ENCODE measurements at regions not wholly inside any gene's neighbourhood (a gene's known extent, or its start where the extent isn't known, plus 50 kb on each side); places are given as distances from the start of the nearest gene placed in this dataset.

DNA sequence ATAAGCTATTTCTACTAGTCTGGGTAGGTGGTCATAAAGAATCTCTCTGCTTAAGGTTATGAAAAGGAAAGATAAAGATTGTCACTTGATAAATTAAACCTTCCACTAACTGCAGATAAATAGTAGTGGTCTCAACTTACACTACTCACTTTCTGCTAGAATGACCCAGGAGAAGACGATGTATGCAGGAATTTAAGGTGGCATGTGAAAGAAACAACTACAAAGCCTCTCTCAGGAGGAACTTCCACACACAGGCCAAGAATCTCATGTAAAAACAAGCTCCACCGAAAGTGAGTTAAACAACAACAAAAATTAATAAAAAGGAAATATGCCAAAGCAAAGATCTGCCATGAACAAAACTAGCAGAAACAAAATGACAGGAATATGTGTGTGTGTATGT lies 165.4 kb downstream of the CDC14C start:
- BruUV-seq (replicated peaks), result no TSS peak
- Histone ChIP-seq H3K4me1 (replicated peaks; ENCODE audit: insufficient read depth) (no peaks in the 10 kb centered on the region), H3K27ac (no peak overlapping the region)

DNA sequence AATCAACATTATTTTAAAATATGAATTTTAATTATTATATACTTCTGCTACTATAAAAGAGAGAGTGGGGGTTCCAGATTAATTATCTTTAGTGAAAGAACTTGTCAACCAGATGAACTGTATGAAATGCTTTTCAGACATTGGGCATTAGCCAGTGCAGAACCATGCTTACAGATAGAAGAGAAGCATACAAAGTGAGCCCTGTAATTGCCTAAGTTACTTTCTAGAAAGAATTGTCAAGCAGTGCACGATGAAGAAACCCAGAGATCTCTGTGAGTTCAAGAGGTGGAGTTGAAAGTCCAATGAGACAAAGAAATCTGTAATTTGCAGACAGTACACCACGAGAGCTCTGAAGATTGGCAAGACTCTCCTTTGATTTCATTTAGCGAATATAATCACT lies 166.7 kb downstream of the CDC14C start:
- H3K9me2 ChIP-seq (ENCODE audit: insufficient read depth), result no peaks in the 10 kb centered on the region
- TF ChIP-seq, protein P1, sequence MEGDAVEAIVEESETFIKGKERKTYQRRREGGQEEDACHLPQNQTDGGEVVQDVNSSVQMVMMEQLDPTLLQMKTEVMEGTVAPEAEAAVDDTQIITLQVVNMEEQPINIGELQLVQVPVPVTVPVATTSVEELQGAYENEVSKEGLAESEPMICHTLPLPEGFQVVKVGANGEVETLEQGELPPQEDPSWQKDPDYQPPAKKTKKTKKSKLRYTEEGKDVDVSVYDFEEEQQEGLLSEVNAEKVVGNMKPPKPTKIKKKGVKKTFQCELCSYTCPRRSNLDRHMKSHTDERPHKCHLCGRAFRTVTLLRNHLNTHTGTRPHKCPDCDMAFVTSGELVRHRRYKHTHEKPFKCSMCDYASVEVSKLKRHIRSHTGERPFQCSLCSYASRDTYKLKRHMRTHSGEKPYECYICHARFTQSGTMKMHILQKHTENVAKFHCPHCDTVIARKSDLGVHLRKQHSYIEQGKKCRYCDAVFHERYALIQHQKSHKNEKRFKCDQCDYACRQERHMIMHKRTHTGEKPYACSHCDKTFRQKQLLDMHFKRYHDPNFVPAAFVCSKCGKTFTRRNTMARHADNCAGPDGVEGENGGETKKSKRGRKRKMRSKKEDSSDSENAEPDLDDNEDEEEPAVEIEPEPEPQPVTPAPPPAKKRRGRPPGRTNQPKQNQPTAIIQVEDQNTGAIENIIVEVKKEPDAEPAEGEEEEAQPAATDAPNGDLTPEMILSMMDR (conservative IDR thresholded peaks at IDR 0.05), result no peak
- no peak for TF ChIP-seq EZH2 (IDR thresholded peaks at IDR 0.05; ENCODE audit: low read depth)
- no peak for DNase-seq
- no peaks in the 10 kb centered on the region for H3K9me3 ChIP-seq (ENCODE audit: insufficient read depth, low read depth)
- H3K27me3 ChIP-seq (ENCODE audit: insufficient read depth, low read depth), result no peaks in the 10 kb centered on the region
- H3K4me1 ChIP-seq (replicated peaks; ENCODE audit: insufficient read depth), result no peaks in the 10 kb centered on the region
- no peak overlapping the region for H3K4me3 ChIP-seq
- no peaks in the 10 kb centered on the region for H3K79me2 ChIP-seq (ENCODE audit: low read depth)
- no peak overlapping the region for H2AFZ ChIP-seq
- ChIA-PET POLR2A (ENCODE audit: unreplicated experiment) (no interaction called here), CTCF (no interaction called here)
- no peaks in the 10 kb centered on the region for H4K20me1 ChIP-seq (ENCODE audit: insufficient read depth)
- BruUV-seq (replicated peaks), result no TSS peak
- no peak overlapping the region for H3K4me2 ChIP-seq
- H3F3A ChIP-seq (ENCODE audit: insufficient read depth, low read depth), result no peaks in the 10 kb centered on the region
- H3K27ac ChIP-seq, result no peak overlapping the region
- intact Hi-C loops (cut with micrococcal nuclease; ENCODE audit: unreplicated experiment), result no loop called here
- no peaks in the 10 kb centered on the region for H3K36me3 ChIP-seq (ENCODE audit: low read depth)

More for the DNA sequence above, 165.4 kb downstream of the CDC14C start:
- H3F3A ChIP-seq (ENCODE audit: insufficient read depth, low read depth), result no peaks in the 10 kb centered on the region
- H3K27me3 ChIP-seq (ENCODE audit: insufficient read depth, low read depth), result no peaks in the 10 kb centered on the region
- no peak overlapping the region for H2AFZ ChIP-seq
- POLR2A ChIA-PET (ENCODE audit: unreplicated experiment), result no interaction called here
- intact Hi-C loops (cut with micrococcal nuclease; ENCODE audit: unreplicated experiment), result no loop called here
- CTCF ChIA-PET, result no interaction called here
- H3K36me3 ChIP-seq (ENCODE audit: low read depth), result no peaks in the 10 kb centered on the region
- H3K9me3 ChIP-seq (ENCODE audit: insufficient read depth, low read depth), result no peaks in the 10 kb centered on the region
- H4K20me1 ChIP-seq (ENCODE audit: insufficient read depth), result no peaks in the 10 kb centered on the region
- DNase-seq, result no peak
- no peak overlapping the region for H3K4me2 ChIP-seq
- H3K9me2 ChIP-seq (ENCODE audit: insufficient read depth), result no peaks in the 10 kb centered on the region
- H3K4me3 ChIP-seq, result no peak overlapping the region
- H3K79me2 ChIP-seq (ENCODE audit: low read depth), result no peaks in the 10 kb centered on the region
- TF ChIP-seq EZH2 (IDR thresholded peaks at IDR 0.05; ENCODE audit: low read depth), result no peak
- TF ChIP-seq, protein P1 (conservative IDR thresholded peaks at IDR 0.05), result no peak

DNA sequence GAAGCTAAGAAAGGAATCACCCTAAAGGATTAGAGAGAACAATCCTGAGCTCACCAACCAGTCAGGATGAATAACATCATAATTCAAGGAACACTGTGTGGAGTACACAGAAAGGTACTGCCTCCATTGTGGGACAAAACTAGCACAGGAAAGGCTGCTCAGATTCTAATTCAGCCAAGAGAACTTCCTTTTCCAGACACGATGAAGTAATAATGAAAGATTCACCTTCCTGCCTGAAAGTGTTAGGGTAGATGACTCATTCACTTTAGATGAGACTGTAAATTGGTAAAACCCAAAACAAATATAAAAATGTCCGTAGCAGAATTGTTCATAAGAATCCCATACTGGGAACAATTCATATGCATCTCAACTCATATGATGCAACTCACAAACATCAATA lies 167.2 kb downstream of the CDC14C start:
- Histone ChIP-seq H3K4me1 (replicated peaks; ENCODE audit: insufficient read depth) (no peaks in the 10 kb centered on the region), H3K27ac (no peak overlapping the region), H3K27me3 (ENCODE audit: insufficient read depth, low read depth) (no peaks in the 10 kb centered on the region), H3K36me3 (ENCODE audit: low read depth) (no peaks in the 10 kb centered on the region), H3K79me2 (ENCODE audit: low read depth) (no peaks in the 10 kb centered on the region), H2AFZ (no peak overlapping the region), H3K9me2 (ENCODE audit: insufficient read depth) (no peaks in the 10 kb centered on the region), H3K9me3 (ENCODE audit: insufficient read depth, low read depth) (no peaks in the 10 kb centered on the region), H3F3A (ENCODE audit: insufficient read depth, low read depth) (no peaks in the 10 kb centered on the region), H3K4me3 (no peak overlapping the region), H4K20me1 (ENCODE audit: insufficient read depth) (no peaks in the 10 kb centered on the region), H3K4me2 (no peak overlapping the region)
- CTCF ChIA-PET, result no interaction called here
- POLR2A ChIA-PET (ENCODE audit: unreplicated experiment), result no interaction called here
- BruUV-seq (replicated peaks), result no TSS peak
- TF ChIP-seq, protein P1 (conservative IDR thresholded peaks at IDR 0.05), result no peak
- TF ChIP-seq EZH2 (IDR thresholded peaks at IDR 0.05; ENCODE audit: low read depth), result no peak
- intact Hi-C loops (cut with micrococcal nuclease; ENCODE audit: unreplicated experiment), result no loop called here
- DNase-seq, result no peak

Measured in PC-9 (cell line).